Muscle of leg (tissue), 3 donors: ENCODE measurements at regions not wholly inside any gene's neighbourhood (a gene's known extent, or its start where the extent isn't known, plus 50 kb on each side); places are given as distances from the start of the nearest gene placed in this dataset.
"Not testable (repeated sequence)": the region's sequence is repeated elsewhere in the genome, so short reads cannot be mapped to it uniquely, and the experiment has no call there.

ENCODE experiments used
- DNase-seq: peaks from one replicate; pipeline ENCODE4 v3.0.0; 2013
- H3K27ac ChIP-seq: one replicate; pipeline ENCODE4 v1.5.1; 2013; ENCODE audit warnings: mild to moderate bottlenecking, low read length, control low read depth
- H3K27me3 ChIP-seq: one replicate; pipeline ENCODE4 v1.6.1; 2013; ENCODE audit warnings: low read length; ENCODE audit not compliant: control insufficient read depth, insufficient read depth
- H3K36me3 ChIP-seq: one replicate; pipeline ENCODE4 v1.6.1; 2013; ENCODE audit warnings: low read length; ENCODE audit not compliant: control insufficient read depth, insufficient read depth
- H3K4me1 ChIP-seq: one replicate; pipeline ENCODE4 v1.6.1; 2013; ENCODE audit warnings: low read length; ENCODE audit not compliant: control insufficient read depth, insufficient read depth
- H3K4me3 ChIP-seq: one replicate; pipeline ENCODE4 v1.5.1; 2013; ENCODE audit warnings: low read length, control low read depth
- H3K9me3 ChIP-seq: replicated peaks from 2 replicates; pipeline ENCODE4 v1.6.1; 2013; ENCODE audit warnings: low read depth, low read length; ENCODE audit not compliant: control insufficient read depth
- WGBS: methylation state at CpG from one replicate; pipeline ENCODE4 v1.1.5; 2013; ENCODE audit warnings: missing lambda C conversion rate; ENCODE audit not compliant: insufficient coverage; 5-methylcytosine and 5-hydroxymethylcytosine counted together

GRCh38 chr1:146416642-146417041 lies 187.8 kb upstream of the NOTCH2NLA start:
- WGBS, result no CpG with 5 or more reads among the region's 1 CpG
- H3K4me1 ChIP-seq, DNase-seq, H3K27ac ChIP-seq, H3K9me3 ChIP-seq, H3K4me3 ChIP-seq, H3K36me3 ChIP-seq, H3K27me3 ChIP-seq: not testable (repeated sequence)

DNA sequence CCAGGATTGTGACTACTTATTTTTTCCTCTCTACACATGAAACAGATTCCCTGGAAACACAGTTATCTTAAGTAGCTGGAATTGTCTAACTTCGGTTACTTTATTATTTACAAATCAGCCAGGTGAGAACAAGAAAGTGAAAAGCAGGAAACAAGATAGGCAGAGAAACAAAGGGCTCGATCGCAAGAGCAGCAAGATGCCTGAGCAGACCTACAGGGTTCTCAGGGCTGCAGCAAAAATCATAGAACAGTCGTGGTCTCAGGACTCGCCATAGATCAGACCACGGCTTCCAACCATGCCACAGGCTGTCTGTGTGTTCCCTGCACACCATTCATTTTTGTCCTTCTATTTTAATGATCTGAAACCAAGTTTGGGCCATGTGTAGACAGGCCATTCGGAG lies 186.2 kb upstream of the NOTCH2NLA start:
- no CpG with 5 or more reads among the region's 7 CpGs for WGBS
- H3K27me3 ChIP-seq, H3K4me1 ChIP-seq, H3K27ac ChIP-seq, H3K4me3 ChIP-seq, H3K36me3 ChIP-seq, H3K9me3 ChIP-seq, DNase-seq: not testable (repeated sequence)

- H3K36me3 ChIP-seq, H3K4me1 ChIP-seq, H3K27me3 ChIP-seq, H3K27ac ChIP-seq, H3K9me3 ChIP-seq, H3K4me3 ChIP-seq: not testable (repeated sequence)
- WGBS, result no CpG with 5 or more reads among the region's 6 CpGs
- DNase-seq, result peak; percentile 66
These were observed 185.1 kb upstream of the NOTCH2NLA start for GRCh38 chr1:146413911-146414310.

- not testable (repeated sequence) for DNase-seq, H3K27me3 ChIP-seq, H3K4me3 ChIP-seq, H3K27ac ChIP-seq, H3K36me3 ChIP-seq, H3K9me3 ChIP-seq, H3K4me1 ChIP-seq
- no CpG with 5 or more reads among the region's 3 CpGs for WGBS
These were observed 183.1 kb upstream of the NOTCH2NLA start for GRCh38 chr1:146411923-146412322.

DNA sequence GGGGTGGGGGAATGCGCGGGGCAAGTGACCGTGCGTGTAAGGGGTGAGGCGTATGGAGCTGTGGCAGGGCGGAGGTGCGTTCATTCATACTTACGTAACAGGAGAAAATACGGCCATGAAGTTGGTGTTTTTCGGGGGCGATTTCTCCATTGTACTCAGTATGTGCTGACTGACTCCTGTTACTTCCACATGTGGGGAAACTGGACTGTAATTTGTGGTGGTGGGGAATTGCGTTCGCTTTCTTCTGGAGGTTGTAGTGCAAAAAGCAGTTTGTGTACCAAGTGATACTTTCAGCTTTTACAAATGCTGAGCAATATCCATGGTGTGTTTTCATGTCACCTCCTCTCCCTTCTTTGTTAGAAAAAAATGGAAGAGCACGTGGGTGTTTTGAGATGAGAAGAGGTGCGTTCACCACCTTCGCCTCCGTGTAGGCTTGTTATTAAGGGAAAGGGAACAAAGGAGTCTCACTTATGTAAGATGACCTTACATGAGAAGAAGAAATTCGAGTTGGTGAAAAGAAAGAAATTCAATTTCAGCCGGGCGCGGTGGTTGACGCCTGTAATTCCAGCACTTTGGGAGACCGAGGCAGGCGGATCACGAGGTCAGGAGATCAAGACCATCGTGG lies 181.1 kb upstream of the NOTCH2NLA start:
- peak overlapping the region; percentile 35 for H3K27ac ChIP-seq

GRCh38 chr1:146409116-146409801 lies 180.4 kb upstream of the NOTCH2NLA start:
- DNase-seq, result peak; percentile 57
- not testable (repeated sequence) for H3K4me1 ChIP-seq, H3K27ac ChIP-seq, H3K27me3 ChIP-seq, H3K36me3 ChIP-seq, H3K4me3 ChIP-seq, H3K9me3 ChIP-seq
- no CpG with 5 or more reads among the region's 24 CpGs for WGBS

More for the DNA sequence above, 181.1 kb upstream of the NOTCH2NLA start:
- H3K27me3 ChIP-seq, H3K4me3 ChIP-seq, H3K4me1 ChIP-seq, H3K36me3 ChIP-seq, H3K9me3 ChIP-seq: not testable (repeated sequence)
- 20% methylated on average over 2 of the region's 26 CpGs for WGBS
- DNase-seq, result peak; percentile 64

GRCh38 chr1:146401281-146401825 lies 172.5 kb upstream of the NOTCH2NLA start:
- not testable (repeated sequence) for H3K36me3 ChIP-seq, H3K4me1 ChIP-seq, H3K27me3 ChIP-seq, H3K27ac ChIP-seq, H3K9me3 ChIP-seq, H3K4me3 ChIP-seq
- 41% methylated on average over 3 of the region's 7 CpGs for WGBS
- DNase-seq, result peak; percentile 3

- not testable (repeated sequence) for DNase-seq, H3K36me3 ChIP-seq, H3K9me3 ChIP-seq, H3K4me1 ChIP-seq, H3K4me3 ChIP-seq, H3K27me3 ChIP-seq, H3K27ac ChIP-seq
- 43% methylated on average over 1 of the region's 8 CpGs for WGBS
These were observed 171.6 kb upstream of the NOTCH2NLA start for GRCh38 chr1:146400173-146401121.

DNA sequence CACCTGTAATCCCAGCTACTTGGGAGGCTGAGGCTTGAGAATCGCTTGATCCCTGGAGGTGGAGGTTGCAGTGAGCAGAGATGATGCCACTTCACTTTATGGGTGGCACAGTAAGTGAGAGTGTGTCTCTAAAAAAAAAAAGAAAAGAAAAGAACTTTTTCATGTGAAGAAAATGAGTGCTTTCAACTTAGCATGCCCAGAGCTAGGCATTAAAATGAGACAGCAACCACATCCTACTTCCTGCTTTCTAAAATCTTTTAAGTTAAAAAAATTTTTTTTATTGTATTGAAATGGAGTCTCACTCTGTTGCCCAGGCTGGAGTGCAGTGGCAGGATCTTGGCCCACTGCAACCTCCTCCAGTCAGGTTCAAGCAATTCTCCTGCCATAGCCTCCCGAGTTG lies 170.4 kb upstream of the NOTCH2NLA start:
- 88% methylated on average over 1 of the region's 2 CpGs for WGBS
- H3K4me1 ChIP-seq, H3K27me3 ChIP-seq, H3K9me3 ChIP-seq, H3K36me3 ChIP-seq, H3K27ac ChIP-seq, H3K4me3 ChIP-seq, DNase-seq: not testable (repeated sequence)

DNA sequence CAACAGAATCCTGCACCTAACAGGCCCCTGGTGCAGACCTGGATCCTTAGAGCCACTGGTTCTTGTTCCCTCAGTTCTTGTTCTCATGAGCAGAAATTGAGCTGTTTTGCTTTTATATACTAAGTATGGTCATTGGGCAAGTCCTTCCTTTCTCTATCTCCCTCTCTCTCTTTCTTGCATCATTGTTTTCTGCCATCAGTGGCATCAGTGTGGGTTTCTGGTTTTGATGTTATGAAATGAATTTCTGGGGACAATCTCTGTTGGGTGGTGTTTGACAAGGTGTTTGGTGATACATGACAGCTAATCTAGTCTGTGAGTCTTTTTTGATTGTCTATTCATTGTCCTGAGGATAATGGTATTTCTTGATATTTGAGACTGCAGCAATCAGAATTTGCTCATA lies 168.0 kb upstream of the NOTCH2NLA start:
- not testable (repeated sequence) for H3K4me1 ChIP-seq, H3K9me3 ChIP-seq, H3K36me3 ChIP-seq, H3K27ac ChIP-seq, DNase-seq, H3K27me3 ChIP-seq, H3K4me3 ChIP-seq
